ENCODE measurements at regions not wholly inside any gene's neighbourhood (a gene's known extent, or its start where the extent isn't known, plus 50 kb on each side); places are given as distances from the start of the nearest gene placed in this dataset.

GRCh38 chr5:160935776-160936175, 83.8 kb upstream of the ATP10B start:
- no peak overlapping the region for H3K27ac ChIP-seq (ENCODE audit: low read depth, low read length)
- POLR2A ChIA-PET = no interaction called here
- H3K27me3 ChIP-seq (ENCODE audit: control insufficient read depth, insufficient read depth, low read length) = no peaks in the 10 kb centered on the region
- DNase-seq (ENCODE audit: low read depth, low spot score) = no peak
- H3K4me3 ChIP-seq (ENCODE audit: low read depth, low read length) = no peak overlapping the region
- H3K9me3 ChIP-seq (ENCODE audit: control insufficient read depth, insufficient read depth, low read length) = peaks cover 21% of the 10 kb centered on the region
- CTCF ChIA-PET = no interaction called here
- TF ChIP-seq, protein P1, sequence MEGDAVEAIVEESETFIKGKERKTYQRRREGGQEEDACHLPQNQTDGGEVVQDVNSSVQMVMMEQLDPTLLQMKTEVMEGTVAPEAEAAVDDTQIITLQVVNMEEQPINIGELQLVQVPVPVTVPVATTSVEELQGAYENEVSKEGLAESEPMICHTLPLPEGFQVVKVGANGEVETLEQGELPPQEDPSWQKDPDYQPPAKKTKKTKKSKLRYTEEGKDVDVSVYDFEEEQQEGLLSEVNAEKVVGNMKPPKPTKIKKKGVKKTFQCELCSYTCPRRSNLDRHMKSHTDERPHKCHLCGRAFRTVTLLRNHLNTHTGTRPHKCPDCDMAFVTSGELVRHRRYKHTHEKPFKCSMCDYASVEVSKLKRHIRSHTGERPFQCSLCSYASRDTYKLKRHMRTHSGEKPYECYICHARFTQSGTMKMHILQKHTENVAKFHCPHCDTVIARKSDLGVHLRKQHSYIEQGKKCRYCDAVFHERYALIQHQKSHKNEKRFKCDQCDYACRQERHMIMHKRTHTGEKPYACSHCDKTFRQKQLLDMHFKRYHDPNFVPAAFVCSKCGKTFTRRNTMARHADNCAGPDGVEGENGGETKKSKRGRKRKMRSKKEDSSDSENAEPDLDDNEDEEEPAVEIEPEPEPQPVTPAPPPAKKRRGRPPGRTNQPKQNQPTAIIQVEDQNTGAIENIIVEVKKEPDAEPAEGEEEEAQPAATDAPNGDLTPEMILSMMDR (IDR thresholded peaks at IDR 0.05; ENCODE audit: low read depth, low read length) = no peak

- H3K27ac ChIP-seq (ENCODE audit: low read depth, low read length) = no peak overlapping the region
- POLR2A ChIA-PET = no interaction called here
- no peak for DNase-seq (ENCODE audit: low read depth, low spot score)
- CTCF ChIA-PET = no interaction called here
- H3K4me3 ChIP-seq (ENCODE audit: low read depth, low read length) = no peak overlapping the region
- TF ChIP-seq, protein P1 (IDR thresholded peaks at IDR 0.05; ENCODE audit: low read depth, low read length) = no peak
- H3K27me3 ChIP-seq (ENCODE audit: control insufficient read depth, insufficient read depth, low read length) = no peaks in the 10 kb centered on the region
- H3K9me3 ChIP-seq (ENCODE audit: control insufficient read depth, insufficient read depth, low read length) = peaks cover 7% of the 10 kb centered on the region
Measured at GRCh38 chr5:160931283-160931682, 79.3 kb upstream of the ATP10B start.

GRCh38 chr5:160930406-160930805, 78.4 kb upstream of the ATP10B start:
- Histone ChIP-seq H3K27ac (ENCODE audit: low read depth, low read length) (no peak overlapping the region), H3K9me3 (ENCODE audit: control insufficient read depth, insufficient read depth, low read length) (peaks cover 7% of the 10 kb centered on the region), H3K4me3 (ENCODE audit: low read depth, low read length) (no peak overlapping the region), H3K27me3 (ENCODE audit: control insufficient read depth, insufficient read depth, low read length) (no peaks in the 10 kb centered on the region)
- DNase-seq (ENCODE audit: low read depth, low spot score) = no peak
- TF ChIP-seq, protein P1 (IDR thresholded peaks at IDR 0.05; ENCODE audit: low read depth, low read length) = no peak
- POLR2A ChIA-PET = no interaction called here
- CTCF ChIA-PET = no interaction called here

- no peak overlapping the region for H3K27ac ChIP-seq (ENCODE audit: low read depth, low read length)
- peaks cover 7% of the 10 kb centered on the region for H3K9me3 ChIP-seq (ENCODE audit: control insufficient read depth, insufficient read depth, low read length)
- TF ChIP-seq, protein P1 (IDR thresholded peaks at IDR 0.05; ENCODE audit: low read depth, low read length) = no peak
- ChIA-PET POLR2A (no interaction called here), CTCF (no interaction called here)
- no peaks in the 10 kb centered on the region for H3K27me3 ChIP-seq (ENCODE audit: control insufficient read depth, insufficient read depth, low read length)
- no peak for DNase-seq (ENCODE audit: low read depth, low spot score)
- no peak overlapping the region for H3K4me3 ChIP-seq (ENCODE audit: low read depth, low read length)
Measured at GRCh38 chr5:160929906-160930305, 77.9 kb upstream of the ATP10B start.

DNA sequence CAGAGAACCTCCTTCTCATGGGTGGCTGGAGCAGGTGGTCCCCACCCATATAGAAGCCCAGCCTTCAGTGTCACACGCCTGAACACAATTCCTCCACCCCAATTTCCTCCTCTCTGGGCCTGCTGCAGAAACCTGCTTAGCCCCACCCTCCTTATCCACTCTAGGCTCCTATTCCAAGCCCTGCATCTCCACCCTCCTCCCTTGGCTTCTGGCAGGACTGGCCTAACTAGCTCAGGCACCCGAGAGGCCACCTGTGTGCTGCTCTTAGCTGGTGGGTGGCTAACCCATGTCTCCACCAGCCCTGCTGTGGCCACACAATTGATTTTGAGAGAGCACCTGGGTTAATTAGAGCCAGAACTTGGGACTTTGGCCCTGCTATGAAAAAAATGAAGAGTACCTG, 77.3 kb upstream of the ATP10B start:
- no peak for DNase-seq (ENCODE audit: low read depth, low spot score)
- H3K9me3 ChIP-seq (ENCODE audit: control insufficient read depth, insufficient read depth, low read length) = peaks cover 6% of the 10 kb centered on the region
- ChIA-PET CTCF (no interaction called here), POLR2A (no interaction called here)
- H3K4me3 ChIP-seq (ENCODE audit: low read depth, low read length) = no peak overlapping the region
- H3K27me3 ChIP-seq (ENCODE audit: control insufficient read depth, insufficient read depth, low read length) = no peaks in the 10 kb centered on the region
- H3K27ac ChIP-seq (ENCODE audit: low read depth, low read length) = no peak overlapping the region
- TF ChIP-seq, protein P1 (IDR thresholded peaks at IDR 0.05; ENCODE audit: low read depth, low read length) = no peak
